K562 (cell line): ENCODE measurements at regions not wholly inside any gene's neighbourhood (a gene's known extent, or its start where the extent isn't known, plus 50 kb on each side); places are given as distances from the start of the nearest gene placed in this dataset.

ENCODE experiments used
- ATAC-seq: fragments of 200-7000 bp; cut with Tn5 transposase; 3 replicates; pipeline ENCODE4 v1.9.1; 2020; ENCODE audit warnings: moderate library complexity
- BruUV-seq: library from RNA; stranded (reverse); fragments of 400-500 nt; replicated peaks from 2 replicates; lab custom pipeline; 2021; lab: Mats Ljungman, UMichigan
- CTCF ChIA-PET: fragments of 300-600 bp; formaldehyde crosslinking; extraction: SDS; loops from one replicate; lab custom pipeline; 2021; ENCODE audit warnings: low intra/inter-chr PET ratio; lab: Yijun Ruan, JAX
- POLR2A ChIA-PET: fragments of 300-600, 350-650 bp; sonication (Branson Sonifier 250); formaldehyde crosslinking; extraction: SDS; loops from one replicate; lab custom pipeline; 2021; ENCODE audit warnings: antibody characterized with exemption, inconsistent platforms; lab: Yijun Ruan, JAX
- DNase-seq, 4 experiments: peaks; one replicate each; pipeline versions ENCODE4 v3.0.0 to v3.0.0-alpha.2; 2011 to 2018; ENCODE audit warnings: low spot score in 3 of 4, mixed read lengths in 3 of 4; ENCODE audit errors: extremely low read depth in 1 of 4
- FAIRE-seq: peaks from 2 replicates; lab custom pipeline; 2011; peaks lifted over from hg19 to GRCh38; lab: Jason Lieb, UNC
- H2AFZ ChIP-seq: 2 replicates; pipeline ENCODE4 v1.6.0; 2011; ENCODE audit warnings: low read depth, low read length, control low read depth, inconsistent platforms
- H3K27ac ChIP-seq: fragments of 200-600 bp; 3 replicates; pipeline ENCODE4 v1.8.0; 2011; ENCODE audit warnings: low read depth, mild to moderate bottlenecking, control low read depth, inconsistent platforms, low read length, moderate library complexity, mixed read lengths; ENCODE audit errors: extremely low read depth
- H3K27me3 ChIP-seq, 2 experiments: fragments of 300-600 bp in 1 of 2; 2 replicates in 1 of 2; 3 replicates in 1 of 2; pipeline versions ENCODE4 v1.6.0 to v1.8.0; 2011; ENCODE audit warnings: inconsistent platforms in 2 of 2, low read length in 2 of 2, mild to moderate bottlenecking in 1 of 2, mixed read lengths in 1 of 2, moderate library complexity in 1 of 2; ENCODE audit not compliant: control insufficient read depth in 2 of 2, insufficient read depth in 2 of 2
- H3K36me3 ChIP-seq: fragments of 300-600 bp; 3 replicates; pipeline ENCODE4 v1.8.0; 2011; ENCODE audit warnings: mild to moderate bottlenecking, low read length, inconsistent platforms; ENCODE audit not compliant: control insufficient read depth, insufficient read depth
- H3K4me1 ChIP-seq, 2 experiments: fragments of 200-600 bp in 1 of 2; replicated peaks in 1 of 2; 2 replicates in 1 of 2; 3 replicates in 1 of 2; pipeline versions ENCODE4 v1.5.1 to v1.8.0; 2011; ENCODE audit warnings: inconsistent platforms in 2 of 2, low read length in 2 of 2, mild to moderate bottlenecking in 1 of 2, mixed read lengths in 1 of 2, moderate library complexity in 1 of 2; ENCODE audit not compliant: control insufficient read depth in 2 of 2, insufficient read depth in 2 of 2
- H3K4me2 ChIP-seq: 2 replicates; pipeline ENCODE4 v1.6.1; 2011; ENCODE audit warnings: low read length, control low read depth, inconsistent platforms, mixed read lengths; ENCODE audit not compliant: insufficient read depth
- H3K4me3 ChIP-seq: fragments of 200-600 bp; sonication (generic), shearing (Covaris generic); 2 replicates; pipeline ENCODE4 v1.5.1; 2016; ENCODE audit warnings: control low read depth, inconsistent platforms
- H3K79me2 ChIP-seq: fragments of 200-600 bp; 3 replicates; pipeline ENCODE4 v1.8.0; 2011; ENCODE audit warnings: low read length, inconsistent platforms; ENCODE audit not compliant: control insufficient read depth, insufficient read depth
- H3K9ac ChIP-seq, 2 experiments: 2 replicates each; pipeline versions ENCODE4 v1.6.0 to v1.6.1; 2011; ENCODE audit warnings: low read depth in 2 of 2, low read length in 2 of 2, control low read depth in 1 of 2, inconsistent platforms in 1 of 2, mild to moderate bottlenecking in 1 of 2, mixed read lengths in 1 of 2; ENCODE audit not compliant: insufficient read depth in 1 of 2
- H3K9me1 ChIP-seq: one replicate; pipeline ENCODE4 v1.6.0; 2011; ENCODE audit warnings: inconsistent platforms, mild to moderate bottlenecking, low read length, moderate library complexity; ENCODE audit not compliant: control insufficient read depth, insufficient read depth
- H3K9me3 ChIP-seq: replicated peaks from 2 replicates; pipeline ENCODE4 v1.5.1; 2011; ENCODE audit warnings: low read depth, low read length, inconsistent platforms; ENCODE audit not compliant: control insufficient read depth, insufficient read depth
- H4K20me1 ChIP-seq: replicated peaks from 2 replicates; pipeline ENCODE4 v1.6.1; 2011; ENCODE audit warnings: low read length, inconsistent platforms, mixed read lengths; ENCODE audit not compliant: control insufficient read depth, insufficient read depth
- CEBPG ChIP-seq, 3 experiments: fragments of 200-800 bp in 1 of 3; sonication (Bioruptor generic) in 1 of 3; sonication (generic) in 1 of 3; formaldehyde crosslinking in 1 of 3; IDR thresholded peaks in 2 of 3; conservative IDR thresholded peaks in 1 of 3; 2 replicates each; pipeline versions ENCODE4 v1.6.1 to v1.8.0; 2016 to 2022; ENCODE audit warnings: missing compliant biosample characterization in 2 of 3, missing genetic modification characterization in 2 of 3, mild to moderate bottlenecking in 1 of 3, missing genetic modification reagents in 1 of 3
- RBM25 ChIP-seq: fragments of 200-400 bp; formaldehyde crosslinking; IDR thresholded peaks from 2 replicates; pipeline ENCODE4 v1.6.1; 2018; ENCODE audit warnings: low read length, low read depth, moderate library complexity; ENCODE audit not compliant: severe bottlenecking
- SIN3A ChIP-seq, 2 experiments: fragments of 150-350 bp in 1 of 2; IDR thresholded peaks; 2 replicates each; pipeline ENCODE4 v1.6.1; 2011 to 2016; ENCODE audit warnings: borderline replicate concordance in 2 of 2, low read depth in 2 of 2, low read length in 2 of 2, mild to moderate bottlenecking in 2 of 2, moderate library complexity in 2 of 2; ENCODE audit not compliant: control insufficient read depth in 1 of 2
- TFAM ChIP-seq: fragments of 250-450 bp; sonication (Bioruptor Pico); conservative IDR thresholded peaks from 2 replicates; pipeline ENCODE4 v1.5.0; 2021; ENCODE audit warnings: mild to moderate bottlenecking, moderate library complexity
- THRAP3 ChIP-seq: fragments of 450-650 bp; IDR thresholded peaks from 2 replicates; pipeline ENCODE4 v1.6.1; 2016; ENCODE audit warnings: mild to moderate bottlenecking, inconsistent platforms, borderline replicate concordance
- ZBED1 ChIP-seq: IDR thresholded peaks from 2 replicates; pipeline ENCODE4 v1.6.1; 2014
- ZFP1 ChIP-seq: fragments of 450-650 bp; formaldehyde crosslinking; IDR thresholded peaks from 2 replicates; pipeline ENCODE4 v1.4.0; 2020; ENCODE audit warnings: mild to moderate bottlenecking, mixed read lengths
- ZNF212 ChIP-seq: fragments of 450-650 bp; formaldehyde crosslinking; IDR thresholded peaks from 2 replicates; pipeline ENCODE4 v1.4.0; 2020; ENCODE audit warnings: mild to moderate bottlenecking
- WGBS: fragments of 100-300 bp; shearing (Covaris generic); methylation state at CpG from one replicate; pipeline ENCODE4 v1.1.6; 2016; ENCODE audit warnings: low coverage, mixed read lengths; ENCODE audit not compliant: insufficient coverage; ENCODE audit errors: missing lambda C conversion rate; 5-methylcytosine and 5-hydroxymethylcytosine counted together
- in situ Hi-C: fragments of 300-500 bp; cut with MboI; formaldehyde crosslinking; loops from 4 replicates; pipeline ENCODE4 v1.15.0; 2018; ENCODE audit warnings: inconsistent platforms, mixed read lengths
- intact Hi-C: fragments of 100-400 bp; cut with micrococcal nuclease; formaldehyde crosslinking; loops from 2 replicates; pipeline ENCODE4 v1.14.2; 2022
- TF ChIP-seq, protein P1 (sequence below): fragments of 250-450 bp; sonication (Bioruptor Pico); IDR thresholded peaks from 2 replicates; pipeline ENCODE4 v1.4.0; 2020; ENCODE audit warnings: mild to moderate bottlenecking, moderate library complexity
- TF ChIP-seq, protein P2 (sequence below): sonication (generic); IDR thresholded peaks from 2 replicates; pipeline ENCODE4 v1.6.1; 2016

- Histone ChIP-seq H2AFZ (no peak overlapping the region), H3K9me3 (no peaks in the 10 kb centered on the region), H3K79me2 (no peaks in the 10 kb centered on the region), H3K27ac (no peak overlapping the region), H3K27me3 (no peaks in the 10 kb centered on the region), H3K9me1 (no peaks in the 10 kb centered on the region), H3K4me1 (no peaks in the 10 kb centered on the region), H3K36me3 (no peaks in the 10 kb centered on the region), H3K9ac (no peak overlapping the region), H3K4me2 (no peak overlapping the region), H3K4me3 (no peak overlapping the region), H4K20me1 (no peaks in the 10 kb centered on the region)
- TF ChIP-seq ZBED1, result no peak
- TF ChIP-seq SIN3A (IDR thresholded peaks at IDR 0.05; ENCODE audit: borderline replicate concordance in 2 of 2, control insufficient read depth in 1 of 2, low read depth in 2 of 2, low read length in 2 of 2), result no peak
- TF ChIP-seq, protein P1, sequence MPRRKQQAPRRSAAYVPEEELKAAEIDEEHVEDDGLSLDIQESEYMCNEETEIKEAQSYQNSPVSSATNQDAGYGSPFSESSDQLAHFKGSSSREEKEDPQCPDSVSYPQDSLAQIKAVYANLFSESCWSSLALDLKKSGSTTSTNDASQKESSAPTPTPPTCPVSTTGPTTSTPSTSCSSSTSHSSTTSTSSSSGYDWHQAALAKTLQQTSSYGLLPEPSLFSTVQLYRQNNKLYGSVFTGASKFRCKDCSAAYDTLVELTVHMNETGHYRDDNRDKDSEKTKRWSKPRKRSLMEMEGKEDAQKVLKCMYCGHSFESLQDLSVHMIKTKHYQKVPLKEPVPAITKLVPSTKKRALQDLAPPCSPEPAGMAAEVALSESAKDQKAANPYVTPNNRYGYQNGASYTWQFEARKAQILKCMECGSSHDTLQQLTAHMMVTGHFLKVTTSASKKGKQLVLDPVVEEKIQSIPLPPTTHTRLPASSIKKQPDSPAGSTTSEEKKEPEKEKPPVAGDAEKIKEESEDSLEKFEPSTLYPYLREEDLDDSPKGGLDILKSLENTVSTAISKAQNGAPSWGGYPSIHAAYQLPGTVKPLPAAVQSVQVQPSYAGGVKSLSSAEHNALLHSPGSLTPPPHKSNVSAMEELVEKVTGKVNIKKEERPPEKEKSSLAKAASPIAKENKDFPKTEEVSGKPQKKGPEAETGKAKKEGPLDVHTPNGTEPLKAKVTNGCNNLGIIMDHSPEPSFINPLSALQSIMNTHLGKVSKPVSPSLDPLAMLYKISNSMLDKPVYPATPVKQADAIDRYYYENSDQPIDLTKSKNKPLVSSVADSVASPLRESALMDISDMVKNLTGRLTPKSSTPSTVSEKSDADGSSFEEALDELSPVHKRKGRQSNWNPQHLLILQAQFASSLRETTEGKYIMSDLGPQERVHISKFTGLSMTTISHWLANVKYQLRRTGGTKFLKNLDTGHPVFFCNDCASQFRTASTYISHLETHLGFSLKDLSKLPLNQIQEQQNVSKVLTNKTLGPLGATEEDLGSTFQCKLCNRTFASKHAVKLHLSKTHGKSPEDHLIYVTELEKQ (CRISPR knock-in tag), result no peak
- TF ChIP-seq RBM25, result no peak
- TF ChIP-seq THRAP3, result no peak
- TF ChIP-seq ZFP1 (CRISPR knock-in tag), result no peak
- TF ChIP-seq, protein P2, sequence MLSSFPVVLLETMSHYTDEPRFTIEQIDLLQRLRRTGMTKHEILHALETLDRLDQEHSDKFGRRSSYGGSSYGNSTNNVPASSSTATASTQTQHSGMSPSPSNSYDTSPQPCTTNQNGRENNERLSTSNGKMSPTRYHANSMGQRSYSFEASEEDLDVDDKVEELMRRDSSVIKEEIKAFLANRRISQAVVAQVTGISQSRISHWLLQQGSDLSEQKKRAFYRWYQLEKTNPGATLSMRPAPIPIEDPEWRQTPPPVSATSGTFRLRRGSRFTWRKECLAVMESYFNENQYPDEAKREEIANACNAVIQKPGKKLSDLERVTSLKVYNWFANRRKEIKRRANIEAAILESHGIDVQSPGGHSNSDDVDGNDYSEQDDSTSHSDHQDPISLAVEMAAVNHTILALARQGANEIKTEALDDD, result no peak
- no peak for TF ChIP-seq ZNF212
- no peak for TF ChIP-seq TFAM (CRISPR knock-in tag)
- no peak for TF ChIP-seq CEBPG (CRISPR knock-in tag; IDR thresholded peaks at IDR 0.05)
- no peak for TF ChIP-seq CEBPG (tag; conservative IDR thresholded peaks at IDR 0.05 in 1 of 2, IDR thresholded peaks at IDR 0.05 in 1 of 2)
- no peak for ATAC-seq
- POLR2A ChIA-PET, result no interaction called here
- CTCF ChIA-PET, result no interaction called here
- no TSS peak for BruUV-seq
- in situ Hi-C loops (no loop called here), intact Hi-C loops (no loop called here)
- DNase-seq, result no peak
- 0% methylated on average over 2 of the region's 2 CpGs for whole genome bisulfite sequencing
- no peak for FAIRE-seq
These were observed 61.1 kb upstream of the TMEM196 start for GRCh38 chr7:19834566-19834965.
